ENCODE measurements at regions not wholly inside any gene's neighbourhood (a gene's known extent, or its start where the extent isn't known, plus 50 kb on each side); places are given as distances from the start of the nearest gene placed in this dataset.
"Not testable (repeated sequence)": the region's sequence is repeated elsewhere in the genome, so short reads cannot be mapped to it uniquely, and the experiment has no call there.

GRCh38 chr1:228796945-228797344 is 61.7 kb downstream of the RHOU start:
- DNase-seq = not testable (repeated sequence)

DNA sequence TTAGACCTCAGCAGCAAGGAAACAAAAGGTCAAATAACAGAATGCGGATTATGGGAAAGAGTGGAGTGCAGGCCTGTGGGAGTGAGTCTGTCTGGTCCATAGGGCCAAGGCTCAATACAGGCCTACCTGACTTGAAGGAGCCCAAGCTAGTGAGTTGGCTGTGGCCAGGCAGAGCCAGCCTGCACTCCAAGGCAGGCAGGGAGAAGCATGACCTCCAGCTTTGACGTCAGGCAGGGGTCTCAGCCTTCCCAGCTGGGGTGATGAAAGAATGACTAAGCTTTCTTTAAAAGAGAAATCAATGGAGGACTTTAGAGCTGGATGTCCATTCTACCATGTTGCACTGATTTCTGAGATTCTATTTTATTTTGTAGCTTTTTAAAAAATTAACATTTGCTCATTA is 62.8 kb downstream of the RHOU start:
- DNase-seq = no peak

DNA sequence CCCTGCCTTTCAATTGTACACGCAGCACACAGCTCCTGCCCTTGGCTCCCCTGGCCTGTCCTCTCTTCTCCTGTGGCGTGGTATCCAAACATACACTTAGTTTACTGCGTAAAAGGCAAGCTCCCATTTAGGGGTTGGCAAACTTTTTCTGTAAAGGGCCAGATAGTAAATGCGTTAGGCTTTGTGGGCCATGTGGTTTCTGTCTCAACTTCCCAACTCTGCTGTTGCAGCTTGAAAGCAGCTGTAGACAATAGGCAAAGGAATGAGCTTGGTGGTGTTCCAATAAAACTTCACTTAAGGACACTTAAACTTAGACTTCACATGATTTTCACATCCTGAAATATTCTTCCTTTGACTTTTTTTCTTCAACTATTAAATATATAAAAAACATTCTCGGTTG is 63.3 kb downstream of the RHOU start:
- no peak for DNase-seq

DNA sequence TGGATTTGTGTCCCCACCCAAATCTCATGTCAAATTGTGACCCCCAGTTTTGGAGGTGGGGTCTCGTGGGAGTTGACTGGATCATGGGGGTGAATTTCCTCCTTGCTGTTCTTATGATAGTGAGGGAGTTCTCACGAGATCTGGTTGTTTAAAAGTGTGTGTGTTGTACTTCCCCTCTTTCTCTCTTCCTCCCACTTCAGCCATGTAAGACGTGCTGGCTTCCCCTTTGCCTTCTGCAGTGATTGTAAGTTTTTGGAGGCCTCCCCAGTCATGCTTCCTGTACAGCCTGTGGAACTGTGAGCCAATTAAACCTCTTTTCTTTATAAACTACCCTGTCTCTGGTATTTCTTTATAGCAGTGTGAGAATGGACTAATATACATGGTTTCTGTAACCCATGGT is 64.6 kb downstream of the RHOU start:
- no peak for DNase-seq

DNA sequence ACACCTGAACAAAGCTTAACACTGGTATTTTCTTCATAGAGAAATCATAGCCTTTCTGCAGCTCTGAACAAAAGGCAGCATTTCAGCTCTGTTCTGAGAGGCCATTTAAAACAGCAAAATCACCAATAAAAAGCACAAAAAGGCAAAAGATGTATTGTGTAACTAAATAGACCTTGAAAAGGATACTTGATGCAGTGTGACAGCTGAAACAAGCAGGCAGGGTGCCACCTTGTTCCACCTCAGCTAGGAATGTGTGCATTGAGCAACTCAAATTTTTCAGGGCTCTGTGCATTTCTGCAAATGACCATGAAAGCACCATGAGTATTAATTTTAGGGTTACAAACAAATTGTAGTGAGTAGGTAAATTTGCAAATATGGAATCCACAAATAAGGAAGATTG is 65.8 kb downstream of the RHOU start:
- DNase-seq = no peak

DNA sequence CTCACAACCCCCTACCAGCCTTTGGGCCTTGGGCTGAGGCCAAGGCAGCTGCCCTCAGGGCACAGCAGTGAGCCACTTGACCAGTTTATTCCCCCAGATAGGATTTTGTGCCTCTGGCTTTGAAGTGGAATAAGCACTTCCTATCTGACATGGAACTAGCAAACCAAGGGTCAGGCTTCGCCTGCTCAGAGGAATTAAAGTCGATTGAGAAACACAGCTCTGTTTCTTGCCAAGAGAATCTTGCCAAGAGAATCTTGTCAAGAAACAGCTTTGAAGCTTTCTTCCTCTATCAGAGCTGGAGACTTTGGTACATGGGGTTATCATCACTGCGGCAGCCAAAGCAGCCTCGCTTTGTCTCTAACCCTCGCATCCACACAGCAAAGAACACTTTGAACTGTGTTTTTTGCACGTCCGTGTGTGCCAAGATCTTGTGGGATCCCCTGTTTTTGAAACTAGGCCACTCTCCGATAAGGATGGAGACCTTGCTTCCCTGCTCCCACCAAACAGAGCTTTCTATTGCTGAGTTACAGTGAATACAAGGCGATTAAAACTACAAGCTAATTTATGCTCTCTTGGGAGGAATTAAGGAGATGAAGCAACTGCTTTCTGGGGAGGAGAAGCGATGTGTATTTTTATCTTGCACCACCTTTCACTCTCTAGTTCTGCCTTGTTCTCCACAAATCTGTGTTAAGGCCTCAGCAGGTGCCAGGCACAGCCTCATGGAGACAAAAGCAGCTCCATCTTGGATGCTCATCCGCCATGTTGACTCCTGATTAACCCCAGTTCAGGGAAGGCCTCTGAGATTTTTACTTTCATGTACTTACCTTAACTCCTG is 67.3 kb downstream of the RHOU start:
- DNase-seq = no peak

GRCh38 chr1:228803421-228803820 is 68.1 kb downstream of the RHOU start:
- no peak for DNase-seq

DNA sequence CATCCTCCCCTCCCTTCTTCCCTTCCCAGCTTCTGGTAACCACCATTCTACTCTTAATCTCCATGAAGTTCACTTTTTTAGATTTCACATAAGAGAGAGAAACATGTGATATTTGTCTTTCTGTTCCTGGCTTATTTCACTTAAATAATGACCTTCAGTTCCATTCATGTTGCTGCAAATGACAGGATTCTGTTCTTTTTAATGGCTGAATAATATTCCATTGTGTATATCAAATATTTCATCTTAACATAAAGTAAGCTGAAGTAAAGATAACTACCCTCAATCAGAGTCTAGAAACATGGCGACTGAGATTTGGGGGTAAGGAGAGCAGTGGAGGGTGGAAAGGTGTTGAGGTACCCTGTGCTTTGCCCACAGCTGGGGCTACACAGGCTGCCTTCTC is 68.9 kb downstream of the RHOU start:
- no peak for DNase-seq

GRCh38 chr1:228804640-228805413 is 69.5 kb downstream of the RHOU start:
- DNase-seq = no peak

DNA sequence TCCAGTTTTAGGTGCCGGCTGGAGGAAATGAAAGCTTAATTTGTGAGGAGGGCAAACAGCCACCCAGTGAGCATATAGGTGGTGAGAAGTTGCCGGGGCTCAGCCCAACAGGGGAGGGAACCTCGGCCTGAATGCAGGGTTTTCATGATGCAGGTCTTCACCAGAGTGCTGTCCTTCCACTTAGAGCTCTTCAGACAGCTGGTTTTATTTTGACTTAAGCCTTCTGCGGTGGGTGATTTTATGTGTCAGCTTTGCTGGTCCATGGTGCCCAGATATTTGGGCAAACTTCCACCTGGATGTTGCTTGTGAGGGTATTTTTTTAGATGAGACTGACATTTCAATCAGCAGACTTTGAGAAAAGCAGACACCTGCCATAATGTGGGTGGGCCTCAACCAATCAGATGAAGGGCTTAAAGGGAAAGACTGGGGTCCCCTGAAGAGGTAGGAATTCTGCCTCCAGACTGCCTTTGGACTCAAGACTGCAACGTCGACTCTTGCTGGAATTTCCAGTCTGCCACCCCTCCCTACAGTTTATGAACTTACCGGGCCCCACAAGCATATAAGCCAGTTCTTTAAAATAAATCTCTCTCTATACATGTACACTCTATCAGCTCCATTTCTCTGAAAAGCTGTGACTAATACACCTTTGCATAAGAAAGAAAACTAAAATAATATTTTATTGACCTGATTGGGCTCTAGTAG is 72.8 kb downstream of the RHOU start:
- DNase-seq = no peak

DNA sequence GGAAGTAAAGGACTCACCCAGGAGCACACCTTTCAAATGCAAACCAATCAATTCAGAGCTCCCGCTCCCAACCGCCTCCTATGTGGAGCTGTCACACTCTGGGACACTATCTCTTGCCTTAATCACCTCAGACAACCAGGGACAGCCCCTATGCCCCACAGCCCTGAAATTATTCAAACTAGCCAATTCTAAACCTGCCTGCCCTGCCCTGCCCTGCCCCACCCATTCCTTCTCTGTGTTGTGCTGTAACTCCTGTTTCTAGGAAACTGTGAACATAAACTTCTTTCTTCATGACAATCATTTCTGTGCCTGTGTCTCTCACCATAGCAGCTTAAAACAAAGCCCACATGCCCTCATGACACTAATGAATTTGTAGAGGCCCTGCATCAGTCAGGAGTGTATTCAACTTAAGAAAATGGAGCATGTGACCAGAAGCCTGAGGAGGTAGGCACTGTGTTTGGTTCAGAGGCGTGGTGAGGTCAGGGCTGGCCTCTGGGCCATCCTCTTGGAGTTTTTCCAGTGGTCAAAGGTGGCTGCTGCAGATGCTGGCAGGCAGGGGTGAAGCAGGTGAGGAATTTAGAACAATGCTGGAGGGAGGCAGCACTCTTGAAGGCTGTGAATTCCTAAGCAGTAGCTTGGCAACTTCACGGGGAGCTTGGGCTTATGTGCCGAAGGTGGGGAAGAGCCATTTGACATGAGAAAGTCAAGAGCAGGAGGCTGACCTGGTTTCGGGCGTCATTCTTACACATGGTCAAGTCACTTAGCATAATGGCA is 74.5 kb downstream of the RHOU start:
- no peak for DNase-seq

- no peak for DNase-seq
Observed at GRCh38 chr1:228810395-228810758, 75.1 kb downstream of the RHOU start.

- no peak for DNase-seq
Observed at GRCh38 chr1:228810878-228811711, 75.8 kb downstream of the RHOU start.

DNA sequence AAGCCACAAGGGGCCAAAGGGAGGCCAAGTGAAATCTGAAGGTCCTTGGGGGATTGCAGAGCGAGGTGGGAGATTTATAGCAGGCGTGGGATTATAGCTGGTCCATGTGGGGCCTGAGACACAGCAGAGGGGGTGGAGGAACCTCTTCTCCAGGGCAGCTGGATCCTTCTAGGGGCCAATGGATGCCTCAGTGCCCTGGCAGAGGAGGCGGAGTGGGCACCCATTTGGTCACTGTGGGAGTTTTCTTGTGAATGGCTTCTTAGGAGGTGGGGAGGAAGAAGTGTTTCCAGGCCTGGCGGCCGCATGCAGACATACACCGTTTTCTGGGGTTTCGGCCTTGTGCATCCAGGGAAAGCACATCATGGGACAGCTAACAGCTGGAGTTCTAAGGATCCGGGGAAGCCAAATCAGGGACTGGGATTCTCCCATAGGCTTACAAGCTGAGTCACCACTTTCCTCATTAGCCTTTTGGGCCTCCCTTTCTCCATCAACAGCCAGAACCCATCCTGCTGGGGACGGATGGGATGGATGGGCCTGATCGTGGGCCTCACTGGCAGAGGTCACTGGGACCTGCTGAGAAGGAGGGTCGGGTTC is 76.5 kb downstream of the RHOU start:
- DNase-seq = no peak

GRCh38 chr1:228812961-228813360 is 77.7 kb downstream of the RHOU start:
- no peak for DNase-seq

DNA sequence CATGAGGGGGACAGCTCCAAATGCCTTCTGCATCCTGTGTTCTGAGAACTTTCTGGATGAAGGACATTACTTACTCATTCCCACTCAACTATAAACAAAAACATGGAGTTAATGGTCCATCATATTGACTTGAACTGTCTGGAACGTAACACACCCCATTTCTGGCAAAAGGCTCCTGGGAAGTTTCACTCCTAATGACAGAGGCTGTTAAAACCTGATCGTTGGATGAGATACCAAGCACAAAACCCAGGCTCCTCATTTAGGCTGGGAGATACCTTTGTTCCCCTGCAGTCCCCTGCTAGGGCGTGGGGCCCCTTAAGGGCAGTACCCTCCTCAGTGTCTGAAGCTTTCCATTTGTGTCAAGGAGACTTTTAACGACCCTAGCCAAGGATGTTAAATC is 78.9 kb downstream of the RHOU start:
- no peak for DNase-seq

- DNase-seq = no peak
Observed at GRCh38 chr1:228818296-228818695, 83.0 kb downstream of the RHOU start.

- DNase-seq = no peak
Observed at GRCh38 chr1:228818928-228819630, 83.8 kb downstream of the RHOU start.

DNA sequence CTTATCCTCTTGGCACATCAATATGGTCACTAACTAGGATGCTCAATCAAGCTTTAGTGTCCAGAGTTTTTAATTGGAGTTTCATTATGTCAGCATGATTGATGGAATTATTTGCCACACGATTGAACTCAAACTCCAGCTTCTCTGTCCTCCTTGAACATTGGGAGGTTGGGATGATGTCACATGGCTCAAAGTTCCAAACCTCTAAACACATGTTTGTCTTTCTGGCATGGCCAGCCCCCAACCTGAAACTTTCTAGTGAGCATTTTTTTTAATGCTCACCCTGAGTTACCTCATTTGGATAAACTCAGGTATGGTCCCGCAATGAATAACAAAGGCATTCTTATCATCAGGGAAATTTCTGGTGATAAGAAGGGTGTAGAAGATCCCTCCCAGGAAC is 86.0 kb downstream of the RHOU start:
- no peak for DNase-seq

GRCh38 chr1:228823200-228823599 is 87.9 kb downstream of the RHOU start:
- no peak for DNase-seq

DNA sequence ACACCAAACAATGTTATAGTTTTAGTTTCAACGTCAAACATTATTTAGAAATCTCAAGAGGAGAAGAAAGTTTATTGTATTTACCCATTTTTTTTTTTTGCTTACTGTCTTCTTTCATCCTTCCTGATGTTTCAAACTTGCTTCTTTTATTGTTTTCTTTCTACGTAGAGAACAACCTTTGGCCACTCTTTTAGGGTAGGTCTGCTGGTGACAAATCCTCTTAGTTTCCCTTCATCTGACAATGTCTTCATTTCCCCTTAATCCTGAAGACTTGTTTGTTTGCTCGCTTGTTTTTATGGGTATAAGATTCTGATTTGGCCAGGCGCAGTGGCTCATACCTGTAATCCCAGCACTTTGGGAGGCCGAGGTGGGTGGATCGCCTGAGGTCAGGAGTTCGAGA is 89.1 kb downstream of the RHOU start:
- DNase-seq = no peak
